IMR-90 (cell line): ENCODE measurements at regions not wholly inside any gene's neighbourhood (a gene's known extent, or its start where the extent isn't known, plus 50 kb on each side); places are given as distances from the start of the nearest gene placed in this dataset.

Source experiments
- ATAC-seq: fragments of 200-7000 bp; cut with Tn5 transposase; 2 replicates; pipeline ENCODE4 v1.9.1; 2020; ENCODE audit warnings: low read depth, mild to moderate bottlenecking, moderate library complexity
- BruUV-seq: library from RNA; stranded (reverse); fragments of 400-500 nt; replicated peaks from 2 replicates; lab custom pipeline; 2021; lab: Mats Ljungman, UMichigan
- CTCF ChIA-PET: fragments of 300-600 bp; formaldehyde crosslinking; extraction: SDS; loops from one replicate; lab custom pipeline; 2021; ENCODE audit warnings: antibody characterized with exemption; lab: Yijun Ruan, JAX
- POLR2A ChIA-PET: fragments of 300-600 bp; sonication (Branson Sonifier 250); formaldehyde crosslinking; loops from one replicate; lab custom pipeline; 2022; ENCODE audit warnings: antibody characterized with exemption; ENCODE audit not compliant: unreplicated experiment; lab: Charles Lee
- DNase-seq: peaks from one replicate; pipeline ENCODE4 v3.0.0; 2013
- H2AFZ ChIP-seq: replicated peaks from 2 replicates; pipeline ENCODE3; 2013; ENCODE audit warnings: low read length, mild to moderate bottlenecking; ENCODE audit not compliant: poor library complexity
- H2AK5ac ChIP-seq: 2 replicates; pipeline ENCODE4 v1.6.1; 2013; ENCODE audit warnings: low read depth, low read length, inconsistent platforms
- H2AK9ac ChIP-seq: replicated peaks from 2 replicates; pipeline ENCODE3; 2013; ENCODE audit warnings: mild to moderate bottlenecking, low read depth, low read length, moderate library complexity; ENCODE audit not compliant: poor library complexity
- H2BK120ac ChIP-seq: 2 replicates; pipeline ENCODE4 v1.6.1; 2013; ENCODE audit warnings: low read depth, low read length, inconsistent platforms
- H2BK15ac ChIP-seq: 3 replicates; pipeline ENCODE4 v1.6.1; 2013; ENCODE audit warnings: low read depth, low read length, inconsistent platforms
- H2BK20ac ChIP-seq: 2 replicates; pipeline ENCODE4 v1.6.1; 2013; ENCODE audit warnings: low read depth, mild to moderate bottlenecking, inconsistent platforms, low read length, moderate library complexity
- H2BK5ac ChIP-seq: 2 replicates; pipeline ENCODE4 v1.6.1; 2013; ENCODE audit warnings: mild to moderate bottlenecking, low read depth, low read length, inconsistent platforms; ENCODE audit not compliant: poor library complexity, severe bottlenecking
- H3K14ac ChIP-seq: replicated peaks from 2 replicates; pipeline ENCODE4 v1.6.1; 2013; ENCODE audit warnings: low read depth, low read length, inconsistent platforms
- H3K18ac ChIP-seq: 2 replicates; pipeline ENCODE4 v1.6.1; 2013; ENCODE audit warnings: low read depth, low read length, control low read depth
- H3K23ac ChIP-seq: 2 replicates; pipeline ENCODE4 v1.6.1; 2013; ENCODE audit warnings: low read depth, low read length, inconsistent platforms
- H3K27ac ChIP-seq: 2 replicates; pipeline ENCODE4 v1.5.1; 2013; ENCODE audit warnings: mild to moderate bottlenecking, control low read depth, low read length; ENCODE audit not compliant: insufficient read depth
- H3K27me3 ChIP-seq: 2 replicates; pipeline ENCODE4 v1.6.1; 2013; ENCODE audit warnings: low read length; ENCODE audit not compliant: control insufficient read depth, insufficient read depth
- H3K36me3 ChIP-seq: 2 replicates; pipeline ENCODE4 v1.6.1; 2013; ENCODE audit warnings: low read length, mixed read lengths; ENCODE audit not compliant: control insufficient read depth, insufficient read depth
- H3K4ac ChIP-seq: 2 replicates; pipeline ENCODE4 v1.6.1; 2013; ENCODE audit warnings: low read depth, low read length, inconsistent platforms
- H3K4me1 ChIP-seq: 2 replicates; pipeline ENCODE4 v1.6.1; 2013; ENCODE audit warnings: low read length, mixed read lengths; ENCODE audit not compliant: control insufficient read depth, insufficient read depth
- H3K4me2 ChIP-seq: 2 replicates; pipeline ENCODE4 v1.6.1; 2013; ENCODE audit warnings: low read depth, mild to moderate bottlenecking, control low read depth, low read length, moderate library complexity
- H3K4me3 ChIP-seq: 2 replicates; pipeline ENCODE4 v1.5.1; 2013; ENCODE audit warnings: low read depth, mild to moderate bottlenecking, control low read depth, low read length, moderate library complexity; ENCODE audit not compliant: insufficient read depth
- H3K56ac ChIP-seq: 2 replicates; pipeline ENCODE4 v1.6.1; 2013; ENCODE audit warnings: low read length, inconsistent platforms; ENCODE audit not compliant: insufficient read depth; ENCODE audit errors: extremely low read depth
- H3K79me1 ChIP-seq, 2 experiments: 2 replicates each; pipeline ENCODE4 v1.6.1; 2013; ENCODE audit warnings: low read length in 2 of 2, inconsistent platforms in 1 of 2, low read depth in 1 of 2
- H3K9ac ChIP-seq: 2 replicates; pipeline ENCODE4 v1.6.1; 2013; ENCODE audit warnings: low read depth, low read length, control low read depth
- H3K9me1 ChIP-seq: 2 replicates; pipeline ENCODE4 v1.6.1; 2013; ENCODE audit warnings: low read length, inconsistent platforms; ENCODE audit not compliant: insufficient read depth
- H3K9me3 ChIP-seq: 2 replicates; pipeline ENCODE4 v1.6.1; 2013; ENCODE audit warnings: low read length; ENCODE audit not compliant: control insufficient read depth, insufficient read depth
- H4K20me1 ChIP-seq: 2 replicates; pipeline ENCODE4 v1.6.1; 2013; ENCODE audit warnings: low read length, inconsistent platforms; ENCODE audit not compliant: insufficient read depth
- H4K5ac ChIP-seq: 2 replicates; pipeline ENCODE4 v1.6.1; 2013; ENCODE audit warnings: mild to moderate bottlenecking, low read depth, low read length, control low read depth
- H4K8ac ChIP-seq, 2 experiments: 2 replicates each; pipeline ENCODE4 v1.6.1; 2013; ENCODE audit warnings: low read depth in 2 of 2, low read length in 2 of 2, control low read depth in 1 of 2, inconsistent platforms in 1 of 2
- H4K91ac ChIP-seq: 2 replicates; pipeline ENCODE4 v1.6.1; 2013; ENCODE audit warnings: low read depth, low read length, inconsistent platforms; ENCODE audit not compliant: insufficient read depth
- BHLHE40 ChIP-seq: fragments of 150-350 bp; IDR thresholded peaks from 2 replicates; pipeline ENCODE4 v1.6.1; 2016; ENCODE audit warnings: mild to moderate bottlenecking, low read depth, low read length
- CEBPB ChIP-seq: IDR thresholded peaks from 2 replicates; pipeline ENCODE4 v1.6.1; 2012; ENCODE audit warnings: low read depth, low read length, improper control_type of control experiment
- CHD1 ChIP-seq: IDR thresholded peaks from 2 replicates; pipeline ENCODE4 v1.6.1; 2012; ENCODE audit warnings: low read depth, low read length, improper control_type of control experiment
- CTCF ChIP-seq: conservative IDR thresholded peaks from 2 replicates; pipeline ENCODE4 v1.5.1; 2012; ENCODE audit warnings: mild to moderate bottlenecking, low read depth, low read length, improper control_type of control experiment
- ELK1 ChIP-seq: fragments of 150-350 bp; IDR thresholded peaks from 2 replicates; pipeline ENCODE4 v1.6.1; 2016; ENCODE audit warnings: low read depth, mild to moderate bottlenecking, low read length, moderate library complexity, borderline replicate concordance
- FOS ChIP-seq: fragments of 150-350 bp; IDR thresholded peaks from 2 replicates; pipeline ENCODE4 v1.6.1; 2016; ENCODE audit warnings: low read depth, low read length
- MAFK ChIP-seq: IDR thresholded peaks from 2 replicates; pipeline ENCODE4 v1.6.1; 2012; ENCODE audit warnings: low read depth, low read length, improper control_type of control experiment
- MAZ ChIP-seq: IDR thresholded peaks from 2 replicates; pipeline ENCODE4 v1.6.1; 2012; ENCODE audit warnings: low read depth, mild to moderate bottlenecking, low read length, improper control_type of control experiment, moderate library complexity, borderline replicate concordance
- MXI1 ChIP-seq: IDR thresholded peaks from 2 replicates; pipeline ENCODE4 v1.6.1; 2012; ENCODE audit warnings: low read depth, mild to moderate bottlenecking, low read length, moderate library complexity, borderline replicate concordance
- NFE2L2 ChIP-seq: fragments of 150-350 bp; IDR thresholded peaks from 2 replicates; pipeline ENCODE4 v1.6.1; 2016; ENCODE audit warnings: low read depth, mild to moderate bottlenecking, low read length
- POLR2A ChIP-seq: IDR thresholded peaks from 2 replicates; pipeline ENCODE4 v1.6.1; 2012; ENCODE audit warnings: mild to moderate bottlenecking, low read depth, low read length
- RAD21 ChIP-seq: IDR thresholded peaks from 2 replicates; pipeline ENCODE4 v1.6.1; 2012; ENCODE audit warnings: low read length, improper control_type of control experiment
- RCOR1 ChIP-seq: IDR thresholded peaks from 2 replicates; pipeline ENCODE4 v1.6.1; 2012; ENCODE audit warnings: mild to moderate bottlenecking, low read length, improper control_type of control experiment; ENCODE audit not compliant: insufficient replicate concordance
- RFX5 ChIP-seq: IDR thresholded peaks from 2 replicates; pipeline ENCODE4 v1.8.0; 2012; ENCODE audit warnings: low read depth, mild to moderate bottlenecking, low read length, moderate library complexity
- SMC3 ChIP-seq: fragments of 150-350 bp; IDR thresholded peaks from 2 replicates; pipeline ENCODE4 v1.6.1; 2016; ENCODE audit warnings: low read depth, mild to moderate bottlenecking, antibody characterized with exemption, low read length, moderate library complexity
- USF2 ChIP-seq: fragments of 150-350 bp; IDR thresholded peaks from 2 replicates; pipeline ENCODE4 v1.6.1; 2017; ENCODE audit warnings: mild to moderate bottlenecking, antibody characterized with exemption, low read length, low read depth
- WGBS, 2 experiments: methylation state at CpG; one replicate each; pipeline versions ENCODE4 v1.1.5 to v1.1.7; 2013; ENCODE audit warnings: missing lambda C conversion rate in 2 of 2; ENCODE audit not compliant: insufficient read length in 1 of 2; ENCODE audit errors: extremely low coverage in 2 of 2; 5-methylcytosine and 5-hydroxymethylcytosine counted together
- dilution Hi-C: fragments of 300-500 bp; cut with HindIII; formaldehyde crosslinking; loops from one replicate; pipeline ENCODE4 v1.14.3; 2018; ENCODE audit warnings: low sequenced_read_pairs; ENCODE audit not compliant: unreplicated experiment
- in situ Hi-C: fragments of 300-500 bp; cut with MboI; formaldehyde crosslinking; loops from 3 replicates; pipeline ENCODE4 v1.14.3; 2019; ENCODE audit warnings: low sequenced_read_pairs, inconsistent platforms, mixed read lengths
- intact Hi-C: fragments of 100-400 bp; cut with micrococcal nuclease; formaldehyde crosslinking; loops from 2 replicates; pipeline ENCODE4 v1.10.0; 2022

GRCh38 chr2:146147448-146148012 is 1627.6 kb upstream of the ZEB2 start:
- no peak overlapping the region for H2AK5ac ChIP-seq
- H3K14ac ChIP-seq = no peak overlapping the region
- in situ Hi-C loops = no loop called here
- H3K4me3 ChIP-seq = no peak overlapping the region
- no peak overlapping the region for H3K23ac ChIP-seq
- H3K4me2 ChIP-seq = no peak overlapping the region
- H3K27ac ChIP-seq = no peak overlapping the region
- WGBS, 2 experiments = no CpG with 5 or more reads among the region's 2 CpGs
- H3K4me1 ChIP-seq = no peaks in the 10 kb centered on the region
- ATAC-seq (no peak), DNase-seq (no peak)
- H3K79me1 ChIP-seq = no peaks in the 10 kb centered on the region
- ChIA-PET POLR2A (no interaction called here), CTCF (no interaction called here)
- no peak overlapping the region for H2BK5ac ChIP-seq
- no peaks in the 10 kb centered on the region for H4K20me1 ChIP-seq
- no peak overlapping the region for H4K5ac ChIP-seq
- dilution Hi-C loops = no loop called here
- H3K9ac ChIP-seq = no peak overlapping the region
- H2AFZ ChIP-seq = no peak overlapping the region
- H4K91ac ChIP-seq = no peak overlapping the region
- H2BK20ac ChIP-seq = no peak overlapping the region
- H3K9me1 ChIP-seq = no peaks in the 10 kb centered on the region
- no peak for TF ChIP-seq RCOR1
- TF ChIP-seq MAFK = no peak
- TF ChIP-seq USF2 = no peak
- no peak for TF ChIP-seq SMC3
- TF ChIP-seq ELK1 = no peak
- TF ChIP-seq MXI1 = no peak
- no peak for TF ChIP-seq BHLHE40
- no peak for TF ChIP-seq RAD21
- no peak for TF ChIP-seq CEBPB
- TF ChIP-seq FOS = no peak
- no peak for TF ChIP-seq CTCF
- TF ChIP-seq CHD1 = no peak
- TF ChIP-seq POLR2A = no peak
- no peak for TF ChIP-seq RFX5
- no peak for TF ChIP-seq NFE2L2
- TF ChIP-seq MAZ = no peak
- BruUV-seq = no TSS peak
- no peaks in the 10 kb centered on the region for H3K27me3 ChIP-seq
- H2BK15ac ChIP-seq = no peak overlapping the region
- H3K36me3 ChIP-seq = no peaks in the 10 kb centered on the region
- H3K56ac ChIP-seq = no peak overlapping the region
- H2AK9ac ChIP-seq = no peak overlapping the region
- intact Hi-C loops = no loop called here
- H3K4ac ChIP-seq = no peak overlapping the region
- no peaks in the 10 kb centered on the region for H3K9me3 ChIP-seq
- H3K18ac ChIP-seq = no peak overlapping the region
- H4K8ac ChIP-seq = no peak overlapping the region
- H2BK120ac ChIP-seq = no peak overlapping the region
